SK-N-MC (cell line): ENCODE measurements at regions not wholly inside any gene's neighbourhood (a gene's known extent, or its start where the extent isn't known, plus 50 kb on each side); places are given as distances from the start of the nearest gene placed in this dataset.

Source experiments
- EZH2 ChIP-seq: fragments of 200-600 bp; sonication (generic); IDR thresholded peaks from one replicate; pipeline ENCODE4 v1.6.1; 2017; ENCODE audit warnings: antibody characterized with exemption
- POLR2AphosphoS5 ChIP-seq: IDR thresholded peaks from 2 replicates; pipeline ENCODE4 v1.6.1; 2012; ENCODE audit warnings: mild to moderate bottlenecking, low read depth, low read length, borderline replicate concordance

DNA sequence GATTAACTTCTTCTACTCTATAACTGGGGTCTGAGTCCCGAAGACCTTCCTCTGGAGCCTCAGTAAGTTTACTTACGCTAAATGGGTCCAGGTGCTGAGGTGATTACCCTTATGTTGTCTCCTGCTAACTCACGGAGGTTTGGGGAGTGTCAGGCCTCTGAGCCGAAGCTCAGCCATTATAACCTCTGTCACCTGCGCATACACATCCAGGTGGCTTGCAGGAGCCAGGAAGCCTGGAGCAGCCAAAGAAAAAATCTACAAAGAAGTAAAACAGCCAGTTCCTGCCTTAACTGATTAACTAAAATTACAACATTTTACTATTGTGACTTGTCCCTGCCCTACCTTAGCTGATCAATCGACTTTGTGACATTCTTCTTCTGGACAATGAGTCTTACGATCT, 350.7 kb downstream of the GLRX3 start:
- no peak for TF ChIP-seq EZH2
- TF ChIP-seq POLR2AphosphoS5: no peak
